Hypothalamus (tissue), 51 donors: ENCODE measurements at regions not wholly inside any gene's neighbourhood (a gene's known extent, or its start where the extent isn't known, plus 50 kb on each side); places are given as distances from the start of the nearest gene placed in this dataset.
"Not testable (repeated sequence)": the region's sequence is repeated elsewhere in the genome, so short reads cannot be mapped to it uniquely, and the experiment has no call there.

Experiments used
- DNase-seq, 51 donors: peaks; one replicate each; lab custom pipeline; 2025; lab: John Stamatoyannopoulos, UW

DNA sequence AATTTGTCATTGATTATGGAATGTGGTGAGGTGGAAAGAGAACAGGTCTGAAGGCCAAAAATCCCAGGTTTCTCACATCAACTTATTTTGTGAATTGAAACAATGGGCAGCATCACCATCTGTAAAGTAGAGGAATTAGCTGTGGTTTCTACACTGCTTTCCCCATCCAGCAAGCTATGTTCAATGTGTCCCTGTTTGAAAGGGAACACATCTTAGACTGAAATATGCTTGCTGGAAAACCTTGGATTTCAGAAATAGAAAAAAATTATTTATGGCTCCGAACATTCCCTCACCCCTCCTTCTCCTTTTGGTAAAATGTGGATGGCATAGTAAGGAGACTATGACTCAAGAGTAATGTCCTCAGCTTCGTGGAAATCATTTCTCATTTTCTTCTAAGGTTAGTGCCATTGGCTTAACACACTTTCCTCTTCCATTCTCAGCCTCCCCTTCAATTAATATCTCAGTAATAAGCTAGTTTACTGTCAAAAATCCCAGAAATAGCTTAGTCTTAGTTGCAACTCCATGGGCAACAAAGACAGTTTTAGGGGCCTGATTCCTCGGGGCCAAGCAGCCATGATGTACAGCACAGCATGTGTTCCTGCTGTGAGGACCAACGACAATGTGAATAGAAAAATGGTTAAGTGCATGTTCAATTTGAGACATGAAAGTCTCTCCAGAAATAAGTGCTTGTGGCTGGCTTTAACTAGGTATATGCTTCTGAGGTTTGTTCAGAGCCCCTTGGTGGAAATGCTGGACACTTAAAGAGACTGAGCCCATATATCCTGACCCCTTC, 205.8 kb upstream of the SLC38A2 start:
- no peak for DNase-seq

- DNase-seq = no peak
Measured at GRCh38 chr12:46577063-46577776, 204.6 kb upstream of the SLC38A2 start.

DNA sequence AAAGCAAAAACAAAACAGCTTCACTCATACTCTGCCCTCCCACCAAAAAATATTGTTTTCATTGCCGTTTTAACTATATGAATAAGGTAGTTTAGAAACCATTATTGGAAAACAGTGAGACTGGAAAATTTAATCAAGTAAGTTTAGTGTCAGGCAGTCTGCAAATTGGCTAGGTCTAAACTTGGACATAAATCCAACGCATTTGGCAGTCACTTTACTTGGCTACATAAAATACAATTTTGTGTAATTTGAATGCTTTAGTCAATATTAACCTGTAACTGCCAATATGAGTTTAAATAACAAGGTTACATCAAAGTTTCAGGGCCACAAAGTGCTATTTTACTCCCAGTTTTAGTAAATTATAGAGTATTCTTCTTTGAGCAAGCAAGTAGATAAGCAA, 202.3 kb upstream of the SLC38A2 start:
- DNase-seq = no peak

GRCh38 chr12:46573347-46573658, 200.7 kb upstream of the SLC38A2 start:
- no peak for DNase-seq

DNA sequence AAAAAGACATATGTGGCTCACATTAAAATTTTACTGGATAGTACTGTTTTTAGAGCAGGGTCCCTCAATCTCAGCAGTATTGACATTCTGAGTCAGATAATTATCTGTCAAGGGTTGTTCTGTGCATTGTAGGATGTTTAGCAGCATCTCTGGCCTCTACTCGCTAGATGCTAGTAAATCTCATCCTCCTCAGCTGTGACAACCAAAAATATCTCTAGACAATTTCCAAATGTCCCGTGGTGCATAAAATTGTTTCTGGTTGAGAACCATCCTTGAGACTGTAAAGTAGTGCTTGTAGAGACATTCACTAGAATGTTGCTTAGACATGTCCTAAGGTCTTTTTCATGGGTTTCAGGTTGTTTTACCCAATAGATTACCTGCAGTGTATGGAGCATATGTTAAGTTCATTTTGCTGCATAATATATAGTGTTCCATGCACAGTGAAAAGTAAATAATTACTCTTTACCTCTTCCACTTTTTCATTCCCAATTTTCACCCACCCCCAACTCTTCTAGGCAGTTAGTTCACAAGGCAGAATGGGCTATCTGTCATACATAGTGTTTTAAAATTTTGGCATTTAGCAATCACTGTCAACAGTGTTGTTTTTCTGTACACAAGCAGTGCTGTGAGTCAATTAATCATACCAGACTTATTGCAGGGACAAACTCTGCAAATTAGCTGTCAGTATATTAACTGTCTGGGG, 200.2 kb upstream of the SLC38A2 start:
- no peak for DNase-seq

- DNase-seq = no peak
Measured at GRCh38 chr12:46571608-46572007, 199.0 kb upstream of the SLC38A2 start.

DNA sequence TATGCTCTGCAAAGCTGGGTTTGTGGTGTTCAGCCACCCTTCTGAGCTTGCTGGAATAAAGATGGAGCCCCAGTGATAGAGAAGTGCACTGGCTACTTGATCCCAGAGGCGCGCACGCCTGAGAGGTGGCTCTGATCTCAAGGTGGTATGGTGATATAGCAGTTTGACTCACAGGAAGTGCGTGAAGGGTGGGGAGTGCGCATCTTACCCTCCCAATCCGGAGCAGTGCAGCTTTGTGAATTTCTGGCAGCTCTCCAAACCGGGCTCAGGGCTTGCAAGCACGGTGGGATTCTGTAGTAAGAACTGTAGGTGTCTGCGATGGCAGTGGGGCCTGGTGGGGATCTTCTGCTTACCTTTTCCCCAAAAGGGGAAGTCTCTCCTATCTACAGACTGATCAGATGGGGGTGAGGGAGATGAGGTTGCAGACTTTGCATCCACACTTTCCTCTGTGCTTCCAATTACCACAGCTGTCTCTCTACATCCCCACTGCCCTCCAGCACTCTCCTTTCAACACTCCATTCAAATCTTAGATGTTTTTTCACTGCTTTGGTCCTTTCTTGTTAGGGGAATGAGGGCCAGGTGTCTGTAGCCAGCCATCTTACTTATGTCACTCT, 197.4 kb upstream of the SLC38A2 start:
- DNase-seq = no peak

DNA sequence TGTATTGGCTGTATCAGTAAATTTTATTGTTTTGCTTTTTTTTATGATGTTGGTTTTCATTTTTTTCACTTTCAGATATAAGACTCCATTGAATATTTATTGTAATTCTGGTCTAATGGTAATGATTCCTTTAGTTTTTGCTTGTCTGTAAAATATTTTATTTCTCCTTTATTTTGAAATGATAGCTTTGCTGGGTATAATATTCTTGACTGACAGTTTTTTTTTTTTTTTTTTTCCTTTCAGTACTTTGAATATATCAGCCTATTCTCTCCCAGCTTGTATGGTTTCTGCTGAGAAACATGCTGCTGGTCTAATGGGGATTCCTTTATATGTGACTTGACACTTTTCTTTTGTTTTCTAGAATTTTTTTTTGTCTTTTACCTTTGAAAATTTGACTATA, 195.1 kb upstream of the SLC38A2 start:
- no peak for DNase-seq

DNA sequence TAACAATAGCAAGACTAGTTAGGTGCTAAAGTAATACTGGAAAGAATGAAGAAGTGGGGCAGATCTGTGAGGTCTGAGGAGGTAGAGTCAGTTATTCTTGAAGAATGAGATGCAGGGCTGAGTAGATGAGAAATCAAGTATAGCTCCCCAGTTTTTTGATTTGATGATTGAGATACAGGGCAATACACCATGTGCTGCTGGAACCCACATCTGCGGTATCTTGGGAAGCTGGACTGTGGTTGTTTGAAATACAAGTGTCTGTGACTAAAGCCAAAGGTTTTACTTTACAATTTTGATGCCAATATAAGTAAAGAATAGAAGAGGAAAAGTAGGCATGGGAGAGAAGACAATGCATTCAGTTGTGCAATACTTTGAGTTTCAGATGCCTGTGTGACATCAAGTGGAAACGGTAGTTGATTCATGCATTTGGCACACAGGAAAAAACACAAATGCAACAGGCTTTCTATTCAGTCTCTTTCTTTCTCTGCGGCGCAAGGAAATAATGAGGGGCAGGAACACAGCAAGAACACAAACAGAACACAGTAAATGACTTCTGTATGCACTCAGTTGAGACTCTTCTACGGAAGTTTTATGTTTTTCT, 190.2 kb upstream of the SLC38A2 start:
- peak in 1 of 51 donors; percentile 2 for DNase-seq

DNA sequence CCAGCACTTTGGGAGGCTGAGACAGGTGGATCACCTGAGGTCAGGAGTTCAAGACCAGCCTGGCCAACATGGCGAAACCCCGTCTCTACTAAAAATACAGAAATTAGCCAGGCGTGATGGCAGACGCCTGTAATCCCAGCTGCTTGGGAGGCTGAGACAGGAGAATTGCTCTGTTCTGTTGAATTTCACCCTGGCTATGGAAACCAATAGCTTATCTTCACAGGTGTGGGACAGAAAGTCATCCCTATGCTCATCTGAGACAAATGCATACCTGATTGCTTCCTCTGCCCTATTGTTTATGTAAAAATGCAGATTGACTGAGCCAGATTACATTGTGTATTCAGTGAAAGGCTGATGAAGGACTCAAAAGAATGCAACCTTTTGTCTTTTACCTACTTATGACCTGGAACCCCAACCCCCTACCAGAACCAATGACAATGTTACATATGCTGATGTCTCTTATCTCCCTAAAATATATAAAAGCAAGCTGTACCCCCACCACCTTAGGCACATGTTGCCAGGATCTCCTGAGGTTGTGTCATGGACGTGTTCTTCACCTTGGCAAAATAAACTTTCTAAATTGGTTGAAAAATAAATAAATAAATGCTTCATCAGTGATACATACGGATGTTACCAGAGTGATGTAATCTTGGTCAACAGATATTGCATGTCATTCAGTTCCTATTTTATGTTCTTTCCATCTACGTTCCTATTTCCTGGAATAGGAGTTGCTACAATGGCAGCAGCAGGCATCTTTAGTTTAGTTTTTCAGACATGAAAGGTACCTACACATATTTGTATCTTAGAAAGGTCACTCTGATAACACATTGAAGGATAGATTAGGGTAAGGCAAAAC, 189.4 kb upstream of the SLC38A2 start:
- not testable (repeated sequence) for DNase-seq

DNA sequence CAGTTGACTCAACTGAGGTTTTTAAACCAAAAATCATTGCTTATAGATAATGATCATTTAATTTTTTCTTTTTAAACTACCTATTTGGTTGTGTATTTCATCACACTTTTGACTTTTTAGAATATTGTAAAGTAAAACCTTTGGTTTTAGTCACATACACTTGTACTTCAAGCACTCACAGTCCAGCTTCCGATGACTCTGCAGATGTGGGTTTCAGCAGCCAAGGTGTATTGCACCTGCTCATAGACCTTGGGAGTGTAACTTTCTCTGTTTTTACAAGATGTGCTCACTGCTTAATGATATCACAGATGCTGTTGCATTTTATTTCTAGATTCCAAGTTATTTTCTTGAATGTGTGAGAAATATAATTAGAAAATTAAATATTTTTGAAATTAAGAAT, 188.3 kb upstream of the SLC38A2 start:
- DNase-seq = no peak

DNA sequence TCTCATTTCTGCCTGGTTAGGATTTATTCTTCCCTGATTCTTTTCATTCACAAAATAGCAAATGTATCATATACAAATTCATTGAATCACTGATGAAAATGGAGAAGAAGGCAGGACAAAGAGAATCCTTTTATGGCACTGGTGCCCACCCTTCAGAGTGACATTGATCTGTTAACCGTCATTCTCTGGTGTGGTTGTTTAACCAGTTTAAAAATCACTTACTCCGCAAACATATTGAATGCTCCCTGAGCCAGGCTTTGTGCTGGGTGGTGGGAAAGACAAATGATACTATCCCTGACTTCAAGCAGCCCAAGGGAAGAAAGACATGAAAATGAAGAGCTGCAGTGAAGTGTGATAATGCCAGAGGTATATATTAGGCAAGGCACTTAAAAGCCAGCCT, 187.5 kb upstream of the SLC38A2 start:
- DNase-seq = no peak

- DNase-seq = no peak
Measured at GRCh38 chr12:46559311-46559710, 186.7 kb upstream of the SLC38A2 start.

DNA sequence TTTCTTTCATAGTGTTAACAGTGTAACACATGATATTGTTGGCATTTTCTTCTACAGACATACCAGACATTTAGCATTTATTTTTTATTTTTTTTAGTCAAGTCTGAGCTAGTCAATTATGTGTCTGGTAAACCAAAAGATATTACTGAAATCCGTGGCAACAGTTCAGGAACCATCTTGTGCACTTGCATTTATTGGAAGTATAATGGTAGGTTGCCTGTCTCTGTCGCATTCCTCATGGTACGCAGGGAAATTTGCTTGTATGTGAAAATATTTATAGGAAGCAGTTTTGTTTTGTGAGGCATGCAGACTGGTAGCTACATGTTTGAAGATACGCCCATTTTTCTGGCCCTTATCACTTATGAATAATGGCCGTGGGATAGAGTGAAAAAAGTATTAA, 186.1 kb upstream of the SLC38A2 start:
- DNase-seq = no peak

- DNase-seq = no peak
Measured at GRCh38 chr12:46557539-46558373, 185.2 kb upstream of the SLC38A2 start.

GRCh38 chr12:46556819-46557524, 184.4 kb upstream of the SLC38A2 start:
- DNase-seq = no peak

- no peak for DNase-seq
Measured at GRCh38 chr12:46556105-46556559, 183.6 kb upstream of the SLC38A2 start.

- DNase-seq = no peak
Measured at GRCh38 chr12:46555406-46555852, 182.9 kb upstream of the SLC38A2 start.
